ENCODE measurements at regions not wholly inside any gene's neighbourhood (a gene's known extent, or its start where the extent isn't known, plus 50 kb on each side); places are given as distances from the start of the nearest gene placed in this dataset.

DNA sequence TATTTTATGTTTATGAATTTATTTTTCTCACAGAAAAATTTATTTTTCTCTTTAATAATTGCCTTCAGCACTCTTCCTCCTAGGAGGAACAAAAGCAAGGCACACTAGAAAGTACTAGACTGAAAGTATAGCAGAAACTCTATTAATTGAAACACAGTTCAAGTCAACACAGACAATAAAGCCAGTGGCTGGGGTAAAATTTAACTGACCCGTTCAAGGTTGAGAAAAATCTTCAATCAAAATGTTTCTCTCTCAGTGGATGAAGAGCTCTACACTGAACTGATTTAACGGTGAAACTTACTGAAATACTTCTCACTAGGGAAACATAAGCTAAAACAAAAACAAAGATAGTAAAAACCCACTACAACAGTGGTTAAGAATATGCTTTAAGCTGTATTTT is 230.1 kb upstream of the MIR17HG start:
- Mint-ChIP-seq H3K4me1 (no peaks in the 10 kb centered on the region), H3K27ac (no peak overlapping the region), H3K4me3 (no peak overlapping the region), H3K9me3 (peaks cover 5% of the 10 kb centered on the region), H3K36me3 (no peaks in the 10 kb centered on the region), H3K27me3 (ENCODE audit: low read depth) (no peaks in the 10 kb centered on the region)
- ChIA-PET POLR2A (no interaction called here), CTCF (no interaction called here)
- no peak for DNase-seq (ENCODE audit: low spot score)
- ATAC-seq = no peak
- no peak for TF ChIP-seq ZNF671 (CRISPR knock-in tag; IDR thresholded peaks at IDR 0.05)
- no peak for TF ChIP-seq ZNF138 (CRISPR knock-in tag; conservative IDR thresholded peaks at IDR 0.05)
- TF ChIP-seq PRRX2 (CRISPR knock-in tag; IDR thresholded peaks at IDR 0.05) = no peak
- TF ChIP-seq, protein P1, sequence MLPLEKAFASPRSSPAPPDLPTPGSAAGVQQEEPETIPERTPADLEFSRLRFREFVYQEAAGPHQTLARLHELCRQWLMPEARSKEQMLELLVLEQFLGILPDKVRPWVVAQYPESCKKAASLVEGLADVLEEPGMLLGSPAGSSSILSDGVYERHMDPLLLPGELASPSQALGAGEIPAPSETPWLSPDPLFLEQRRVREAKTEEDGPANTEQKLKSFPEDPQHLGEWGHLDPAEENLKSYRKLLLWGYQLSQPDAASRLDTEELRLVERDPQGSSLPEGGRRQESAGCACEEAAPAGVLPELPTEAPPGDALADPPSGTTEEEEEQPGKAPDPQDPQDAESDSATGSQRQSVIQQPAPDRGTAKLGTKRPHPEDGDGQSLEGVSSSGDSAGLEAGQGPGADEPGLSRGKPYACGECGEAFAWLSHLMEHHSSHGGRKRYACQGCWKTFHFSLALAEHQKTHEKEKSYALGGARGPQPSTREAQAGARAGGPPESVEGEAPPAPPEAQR (CRISPR knock-in tag; IDR thresholded peaks at IDR 0.05) = no peak
- TF ChIP-seq SOX15 (CRISPR knock-in tag; IDR thresholded peaks at IDR 0.05) = no peak
- TF ChIP-seq NFATC4 (CRISPR knock-in tag; IDR thresholded peaks at IDR 0.05) = no peak
- TF ChIP-seq, protein P2, sequence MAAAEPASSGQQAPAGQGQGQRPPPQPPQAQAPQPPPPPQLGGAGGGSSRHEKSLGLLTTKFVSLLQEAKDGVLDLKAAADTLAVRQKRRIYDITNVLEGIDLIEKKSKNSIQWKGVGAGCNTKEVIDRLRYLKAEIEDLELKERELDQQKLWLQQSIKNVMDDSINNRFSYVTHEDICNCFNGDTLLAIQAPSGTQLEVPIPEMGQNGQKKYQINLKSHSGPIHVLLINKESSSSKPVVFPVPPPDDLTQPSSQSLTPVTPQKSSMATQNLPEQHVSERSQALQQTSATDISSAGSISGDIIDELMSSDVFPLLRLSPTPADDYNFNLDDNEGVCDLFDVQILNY (CRISPR knock-in tag; IDR thresholded peaks at IDR 0.05) = no peak

DNA sequence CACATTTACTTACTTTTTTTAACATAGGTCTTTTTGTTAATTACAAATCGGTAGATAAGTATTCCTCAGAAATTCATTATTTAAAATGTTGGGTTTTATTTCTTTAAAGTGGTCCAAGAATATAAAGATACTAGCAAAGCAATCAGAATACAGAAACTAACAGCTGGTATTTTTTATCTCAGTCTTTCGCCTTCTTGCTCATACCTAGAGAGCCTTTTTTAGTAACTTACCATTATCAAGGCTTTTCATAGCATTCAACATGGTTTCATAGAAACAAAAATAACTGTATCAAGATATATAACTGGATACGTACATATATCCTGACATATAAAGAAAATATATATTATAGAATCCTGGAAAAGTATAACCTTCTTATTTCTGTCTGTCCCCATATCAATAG is 227.8 kb upstream of the MIR17HG start:
- H3K9me3 Mint-ChIP-seq = peaks cover 5% of the 10 kb centered on the region
- DNase-seq (ENCODE audit: low spot score) (no peak), ATAC-seq (no peak)
- ChIA-PET CTCF (no interaction called here), POLR2A (no interaction called here)
- no peak overlapping the region for H3K4me3 Mint-ChIP-seq
- H3K36me3 Mint-ChIP-seq = no peaks in the 10 kb centered on the region
- no peak overlapping the region for H3K27ac Mint-ChIP-seq
- no peaks in the 10 kb centered on the region for H3K27me3 Mint-ChIP-seq (ENCODE audit: low read depth)
- TF ChIP-seq, protein P3, sequence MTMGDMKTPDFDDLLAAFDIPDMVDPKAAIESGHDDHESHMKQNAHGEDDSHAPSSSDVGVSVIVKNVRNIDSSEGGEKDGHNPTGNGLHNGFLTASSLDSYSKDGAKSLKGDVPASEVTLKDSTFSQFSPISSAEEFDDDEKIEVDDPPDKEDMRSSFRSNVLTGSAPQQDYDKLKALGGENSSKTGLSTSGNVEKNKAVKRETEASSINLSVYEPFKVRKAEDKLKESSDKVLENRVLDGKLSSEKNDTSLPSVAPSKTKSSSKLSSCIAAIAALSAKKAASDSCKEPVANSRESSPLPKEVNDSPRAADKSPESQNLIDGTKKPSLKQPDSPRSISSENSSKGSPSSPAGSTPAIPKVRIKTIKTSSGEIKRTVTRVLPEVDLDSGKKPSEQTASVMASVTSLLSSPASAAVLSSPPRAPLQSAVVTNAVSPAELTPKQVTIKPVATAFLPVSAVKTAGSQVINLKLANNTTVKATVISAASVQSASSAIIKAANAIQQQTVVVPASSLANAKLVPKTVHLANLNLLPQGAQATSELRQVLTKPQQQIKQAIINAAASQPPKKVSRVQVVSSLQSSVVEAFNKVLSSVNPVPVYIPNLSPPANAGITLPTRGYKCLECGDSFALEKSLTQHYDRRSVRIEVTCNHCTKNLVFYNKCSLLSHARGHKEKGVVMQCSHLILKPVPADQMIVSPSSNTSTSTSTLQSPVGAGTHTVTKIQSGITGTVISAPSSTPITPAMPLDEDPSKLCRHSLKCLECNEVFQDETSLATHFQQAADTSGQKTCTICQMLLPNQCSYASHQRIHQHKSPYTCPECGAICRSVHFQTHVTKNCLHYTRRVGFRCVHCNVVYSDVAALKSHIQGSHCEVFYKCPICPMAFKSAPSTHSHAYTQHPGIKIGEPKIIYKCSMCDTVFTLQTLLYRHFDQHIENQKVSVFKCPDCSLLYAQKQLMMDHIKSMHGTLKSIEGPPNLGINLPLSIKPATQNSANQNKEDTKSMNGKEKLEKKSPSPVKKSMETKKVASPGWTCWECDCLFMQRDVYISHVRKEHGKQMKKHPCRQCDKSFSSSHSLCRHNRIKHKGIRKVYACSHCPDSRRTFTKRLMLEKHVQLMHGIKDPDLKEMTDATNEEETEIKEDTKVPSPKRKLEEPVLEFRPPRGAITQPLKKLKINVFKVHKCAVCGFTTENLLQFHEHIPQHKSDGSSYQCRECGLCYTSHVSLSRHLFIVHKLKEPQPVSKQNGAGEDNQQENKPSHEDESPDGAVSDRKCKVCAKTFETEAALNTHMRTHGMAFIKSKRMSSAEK (CRISPR knock-in tag; IDR thresholded peaks at IDR 0.05; ENCODE audit: borderline replicate concordance) = no peak
- TF ChIP-seq, protein P4, sequence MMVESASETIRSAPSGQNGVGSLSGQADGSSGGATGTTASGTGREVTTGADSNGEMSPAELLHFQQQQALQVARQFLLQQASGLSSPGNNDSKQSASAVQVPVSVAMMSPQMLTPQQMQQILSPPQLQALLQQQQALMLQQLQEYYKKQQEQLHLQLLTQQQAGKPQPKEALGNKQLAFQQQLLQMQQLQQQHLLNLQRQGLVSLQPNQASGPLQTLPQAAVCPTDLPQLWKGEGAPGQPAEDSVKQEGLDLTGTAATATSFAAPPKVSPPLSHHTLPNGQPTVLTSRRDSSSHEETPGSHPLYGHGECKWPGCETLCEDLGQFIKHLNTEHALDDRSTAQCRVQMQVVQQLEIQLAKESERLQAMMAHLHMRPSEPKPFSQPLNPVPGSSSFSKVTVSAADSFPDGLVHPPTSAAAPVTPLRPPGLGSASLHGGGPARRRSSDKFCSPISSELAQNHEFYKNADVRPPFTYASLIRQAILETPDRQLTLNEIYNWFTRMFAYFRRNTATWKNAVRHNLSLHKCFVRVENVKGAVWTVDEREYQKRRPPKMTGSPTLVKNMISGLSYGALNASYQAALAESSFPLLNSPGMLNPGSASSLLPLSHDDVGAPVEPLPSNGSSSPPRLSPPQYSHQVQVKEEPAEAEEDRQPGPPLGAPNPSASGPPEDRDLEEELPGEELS (CRISPR knock-in tag; IDR thresholded peaks at IDR 0.05) = no peak
- no peak for TF ChIP-seq ATF1 (CRISPR knock-in tag; IDR thresholded peaks at IDR 0.05)
- peaks cover 15% of the 10 kb centered on the region for H3K4me1 Mint-ChIP-seq

DNA sequence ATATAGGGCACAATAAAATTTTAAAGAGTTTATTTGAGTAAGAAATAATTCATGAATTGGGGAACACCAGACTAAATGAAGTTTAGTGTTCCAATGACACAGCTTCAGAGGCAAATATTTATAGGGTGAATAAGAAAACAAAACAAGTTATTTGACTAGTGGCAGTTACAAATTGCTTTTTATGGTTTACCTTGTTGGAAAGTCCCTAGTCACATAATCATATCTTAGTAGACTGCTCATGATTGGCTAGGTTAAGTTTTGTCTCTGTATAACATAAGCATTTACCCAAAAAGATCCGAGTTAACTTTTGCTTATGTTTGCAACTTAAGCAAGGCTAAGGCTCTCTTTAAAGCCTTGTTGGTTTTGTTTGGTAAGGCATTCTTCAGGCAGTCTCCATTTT is 224.7 kb upstream of the MIR17HG start:
- ChIA-PET CTCF (no interaction called here), POLR2A (no interaction called here)
- no peaks in the 10 kb centered on the region for H3K36me3 Mint-ChIP-seq
- no peak overlapping the region for H3K27ac Mint-ChIP-seq
- no peak overlapping the region for H3K4me3 Mint-ChIP-seq
- ATAC-seq (no peak), DNase-seq (ENCODE audit: low spot score) (no peak)
- no peaks in the 10 kb centered on the region for H3K9me3 Mint-ChIP-seq
- TF ChIP-seq ZBTB21 (CRISPR knock-in tag; IDR thresholded peaks at IDR 0.05; ENCODE audit: borderline replicate concordance) = no peak
- no peak for TF ChIP-seq ATF1 (CRISPR knock-in tag; IDR thresholded peaks at IDR 0.05)
- TF ChIP-seq, protein P5, sequence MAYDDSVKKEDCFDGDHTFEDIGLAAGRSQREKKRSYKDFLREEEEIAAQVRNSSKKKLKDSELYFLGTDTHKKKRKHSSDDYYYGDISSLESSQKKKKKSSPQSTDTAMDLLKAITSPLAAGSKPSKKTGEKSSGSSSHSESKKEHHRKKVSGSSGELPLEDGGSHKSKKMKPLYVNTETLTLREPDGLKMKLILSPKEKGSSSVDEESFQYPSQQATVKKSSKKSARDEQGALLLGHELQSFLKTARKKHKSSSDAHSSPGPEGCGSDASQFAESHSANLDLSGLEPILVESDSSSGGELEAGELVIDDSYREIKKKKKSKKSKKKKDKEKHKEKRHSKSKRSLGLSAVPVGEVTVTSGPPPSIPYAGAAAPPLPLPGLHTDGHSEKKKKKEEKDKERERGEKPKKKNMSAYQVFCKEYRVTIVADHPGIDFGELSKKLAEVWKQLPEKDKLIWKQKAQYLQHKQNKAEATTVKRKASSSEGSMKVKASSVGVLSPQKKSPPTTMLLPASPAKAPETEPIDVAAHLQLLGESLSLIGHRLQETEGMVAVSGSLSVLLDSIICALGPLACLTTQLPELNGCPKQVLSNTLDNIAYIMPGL (CRISPR knock-in tag; IDR thresholded peaks at IDR 0.05) = no peak
- TF ChIP-seq SMAD4 (CRISPR knock-in tag; IDR thresholded peaks at IDR 0.05) = no peak
- TF ChIP-seq, protein P6, sequence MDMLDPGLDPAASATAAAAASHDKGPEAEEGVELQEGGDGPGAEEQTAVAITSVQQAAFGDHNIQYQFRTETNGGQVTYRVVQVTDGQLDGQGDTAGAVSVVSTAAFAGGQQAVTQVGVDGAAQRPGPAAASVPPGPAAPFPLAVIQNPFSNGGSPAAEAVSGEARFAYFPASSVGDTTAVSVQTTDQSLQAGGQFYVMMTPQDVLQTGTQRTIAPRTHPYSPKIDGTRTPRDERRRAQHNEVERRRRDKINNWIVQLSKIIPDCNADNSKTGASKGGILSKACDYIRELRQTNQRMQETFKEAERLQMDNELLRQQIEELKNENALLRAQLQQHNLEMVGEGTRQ (CRISPR knock-in tag; IDR thresholded peaks at IDR 0.05) = no peak
- no peak for TF ChIP-seq FOXK1 (CRISPR knock-in tag; IDR thresholded peaks at IDR 0.05)
- peaks cover 18% of the 10 kb centered on the region for H3K4me1 Mint-ChIP-seq
- no peaks in the 10 kb centered on the region for H3K27me3 Mint-ChIP-seq (ENCODE audit: low read depth)
